ENCODE measurements at regions not wholly inside any gene's neighbourhood (a gene's known extent, or its start where the extent isn't known, plus 50 kb on each side); places are given as distances from the start of the nearest gene placed in this dataset.
"Not testable (repeated sequence)": the region's sequence is repeated elsewhere in the genome, so short reads cannot be mapped to it uniquely, and the experiment has no call there.

GRCh38 chr14:22281447-22281874 is 307.6 kb downstream of the DAD1 start:
- not testable (repeated sequence) for TF ChIP-seq CTCF (optimal IDR thresholded peaks at IDR 0.05 in 1 of 3, IDR thresholded peaks at IDR 0.05 in 1 of 3, conservative IDR thresholded peaks at IDR 0.05 in 1 of 3; ENCODE audit: extremely low read depth in 1 of 3, insufficient read depth in 2 of 3, low read length in 3 of 3); EZH2 (IDR thresholded peaks at IDR 0.05; ENCODE audit: low read length)
